Endothelial cell of umbilical vein (primary cell): ENCODE measurements at regions not wholly inside any gene's neighbourhood (a gene's known extent, or its start where the extent isn't known, plus 50 kb on each side); places are given as distances from the start of the nearest gene placed in this dataset.

Experiments used
- CTCF ChIP-seq, 2 donors: IDR thresholded peaks; 1 replicate in 1 of 2; 2 replicates in 1 of 2; pipeline ENCODE4 v1.5.1; 2011; ENCODE audit warnings: low read length in 2 of 2, mild to moderate bottlenecking in 2 of 2, moderate library complexity in 2 of 2, control low read depth in 1 of 2, inconsistent platforms in 1 of 2, low read depth in 1 of 2; ENCODE audit not compliant: insufficient read depth in 1 of 2; ENCODE audit errors: extremely low read depth in 1 of 2
- MAX ChIP-seq: IDR thresholded peaks from 2 replicates; pipeline ENCODE4 v1.6.1; 2011; ENCODE audit not compliant: insufficient read depth, insufficient read length
- POLR2A ChIP-seq: IDR thresholded peaks from 2 replicates; pipeline ENCODE4 v1.6.1; 2012; ENCODE audit warnings: low read depth, mild to moderate bottlenecking, control low read depth, low read length

- TF ChIP-seq POLR2A (no peak), CTCF (IDR thresholded peaks at IDR 0.05; ENCODE audit: extremely low read depth in 1 of 2, insufficient read depth in 1 of 2, low read depth in 1 of 2, low read length in 2 of 2) (no peak), MAX (no peak)
Observed at GRCh38 chr14:21974741-21975140, 301.1 kb upstream of the OR4E1 start.
